Colonic mucosa (tissue), 4 donors: ENCODE measurements at regions not wholly inside any gene's neighbourhood (a gene's known extent, or its start where the extent isn't known, plus 50 kb on each side); places are given as distances from the start of the nearest gene placed in this dataset.

Experiments used
- DNase-seq: peaks from one replicate; pipeline ENCODE4 v3.0.0-alpha.2; 2020
- H3K27ac ChIP-seq: fragments of 200-600 bp; one replicate; pipeline ENCODE4 v1.8.0; 2021
- H3K27me3 ChIP-seq: fragments of 200-600 bp; one replicate; pipeline ENCODE4 v1.8.0; 2021
- H3K36me3 ChIP-seq: fragments of 200-600 bp; one replicate; pipeline ENCODE4 v1.8.0; 2021
- H3K4me1 ChIP-seq: fragments of 200-600 bp; one replicate; pipeline ENCODE4 v1.8.0; 2021; ENCODE audit warnings: mild to moderate bottlenecking
- H3K4me3 ChIP-seq: fragments of 200-600 bp; one replicate; pipeline ENCODE4 v1.8.0; 2021
- H3K9ac ChIP-seq, 2 donors: one replicate each; pipeline ENCODE4 v1.7.0; 2013; ENCODE audit warnings: control low read depth in 2 of 2, low read depth in 2 of 2, low read length in 2 of 2
- H3K9me3 ChIP-seq: fragments of 200-600 bp; one replicate; pipeline ENCODE4 v1.8.0; 2021
- CTCF ChIP-seq: fragments of 200-600 bp; IDR thresholded peaks from one replicate; pipeline ENCODE4 v1.8.0; 2022; ENCODE audit warnings: antibody characterized with exemption, mild to moderate bottlenecking
- intact Hi-C: fragments of 100-400 bp; cut with DNase I; formaldehyde crosslinking; loops from one replicate; pipeline ENCODE4 v1.14.1; 2022
- donor health status: healthy.
- donor health status: DM: no; HTN: no; CAD: no.
- donor health status: DM: no; HTN: no; CAD: no.

GRCh38 chr2:129748250-129748649 is 231.2 kb upstream of the RAB6C start:
- Histone ChIP-seq H3K27me3 (no peaks in the 10 kb centered on the region), H3K9ac (no peak overlapping the region), H3K27ac (no peak overlapping the region), H3K4me3 (no peak overlapping the region), H3K9me3 (no peaks in the 10 kb centered on the region), H3K4me1 (no peaks in the 10 kb centered on the region), H3K36me3 (no peaks in the 10 kb centered on the region)
- DNase-seq, result no peak
- intact Hi-C loops, result no loop called here
- no peak for TF ChIP-seq CTCF

- DNase-seq, result no peak
- no peak overlapping the region for H3K9ac ChIP-seq
- H3K4me1 ChIP-seq, result no peaks in the 10 kb centered on the region
- no peaks in the 10 kb centered on the region for H3K9me3 ChIP-seq
- intact Hi-C loops, result no loop called here
- no peak overlapping the region for H3K27ac ChIP-seq
- TF ChIP-seq CTCF, result no peak
- H3K36me3 ChIP-seq, result no peaks in the 10 kb centered on the region
- H3K27me3 ChIP-seq, result no peaks in the 10 kb centered on the region
- H3K4me3 ChIP-seq, result no peak overlapping the region
These were observed 230.8 kb upstream of the RAB6C start for GRCh38 chr2:129748653-129749052.

GRCh38 chr2:129751409-129751808 is 228.1 kb upstream of the RAB6C start:
- no peaks in the 10 kb centered on the region for H3K9me3 ChIP-seq
- H3K4me1 ChIP-seq, result no peaks in the 10 kb centered on the region
- H3K4me3 ChIP-seq, result no peak overlapping the region
- no peaks in the 10 kb centered on the region for H3K36me3 ChIP-seq
- no peak for DNase-seq
- no peak overlapping the region for H3K9ac ChIP-seq
- H3K27ac ChIP-seq, result no peak overlapping the region
- TF ChIP-seq CTCF, result no peak
- intact Hi-C loops, result no loop called here
- no peaks in the 10 kb centered on the region for H3K27me3 ChIP-seq

GRCh38 chr2:129752176-129752575 is 227.3 kb upstream of the RAB6C start:
- H3K27ac ChIP-seq, result no peak overlapping the region
- no peak overlapping the region for H3K4me3 ChIP-seq
- H3K36me3 ChIP-seq, result no peaks in the 10 kb centered on the region
- no peaks in the 10 kb centered on the region for H3K9me3 ChIP-seq
- H3K4me1 ChIP-seq, result no peaks in the 10 kb centered on the region
- DNase-seq, result no peak
- no peak for TF ChIP-seq CTCF
- intact Hi-C loops, result no loop called here
- H3K9ac ChIP-seq, result no peak overlapping the region
- no peaks in the 10 kb centered on the region for H3K27me3 ChIP-seq

GRCh38 chr2:129752686-129753085 is 226.8 kb upstream of the RAB6C start:
- no peak overlapping the region for H3K27ac ChIP-seq
- DNase-seq, result no peak
- no peaks in the 10 kb centered on the region for H3K36me3 ChIP-seq
- no peak overlapping the region for H3K4me3 ChIP-seq
- no peaks in the 10 kb centered on the region for H3K27me3 ChIP-seq
- no peak overlapping the region for H3K9ac ChIP-seq
- no peaks in the 10 kb centered on the region for H3K4me1 ChIP-seq
- H3K9me3 ChIP-seq, result no peaks in the 10 kb centered on the region
- no peak for TF ChIP-seq CTCF
- intact Hi-C loops, result no loop called here

- no peak overlapping the region for H3K9ac ChIP-seq
- H3K4me3 ChIP-seq, result no peak overlapping the region
- no peaks in the 10 kb centered on the region for H3K27me3 ChIP-seq
- TF ChIP-seq CTCF, result no peak
- intact Hi-C loops, result no loop called here
- no peaks in the 10 kb centered on the region for H3K9me3 ChIP-seq
- H3K4me1 ChIP-seq, result no peaks in the 10 kb centered on the region
- H3K36me3 ChIP-seq, result no peaks in the 10 kb centered on the region
- no peak overlapping the region for H3K27ac ChIP-seq
- DNase-seq, result no peak
These were observed 226.2 kb upstream of the RAB6C start for GRCh38 chr2:129753261-129753660.
